Mesenchymal stem cell (in vitro differentiated cells and primary cell): ENCODE measurements at regions not wholly inside any gene's neighbourhood (a gene's known extent, or its start where the extent isn't known, plus 50 kb on each side); places are given as distances from the start of the nearest gene placed in this dataset.

ENCODE experiments used
- DNase-seq: peaks from one replicate; pipeline ENCODE4 v3.0.0-alpha.2; 2013
- H2AFZ ChIP-seq: one replicate; pipeline ENCODE4 v1.6.1; 2013; ENCODE audit warnings: low read depth, mild to moderate bottlenecking, control low read depth, inconsistent platforms, low read length, moderate library complexity
- H2AK5ac ChIP-seq: 2 replicates; pipeline ENCODE4 v1.6.1; 2013; ENCODE audit warnings: low read length, moderate library complexity, mild to moderate bottlenecking, inconsistent platforms; ENCODE audit not compliant: severe bottlenecking
- H2BK120ac ChIP-seq: one replicate; pipeline ENCODE4 v1.6.1; 2013; ENCODE audit warnings: low read depth, mild to moderate bottlenecking, inconsistent platforms, low read length, moderate library complexity
- H2BK12ac ChIP-seq, 2 experiments: one replicate each; pipeline ENCODE4 v1.6.1; 2013; ENCODE audit warnings: inconsistent platforms in 2 of 2, low read length in 2 of 2, mild to moderate bottlenecking in 2 of 2, moderate library complexity in 2 of 2, control low read depth in 1 of 2
- H2BK15ac ChIP-seq: one replicate; pipeline ENCODE4 v1.6.1; 2013; ENCODE audit warnings: mild to moderate bottlenecking, low read depth, inconsistent platforms; ENCODE audit not compliant: poor library complexity, severe bottlenecking
- H2BK5ac ChIP-seq: 2 replicates; pipeline ENCODE4 v1.6.1; 2013; ENCODE audit warnings: low read depth, mild to moderate bottlenecking, low read length, control low read depth, inconsistent platforms; ENCODE audit not compliant: poor library complexity, severe bottlenecking
- H3K14ac ChIP-seq, 2 experiments: one replicate each; pipeline ENCODE4 v1.6.1; 2013; ENCODE audit warnings: inconsistent platforms in 2 of 2, low read length in 2 of 2, control low read depth in 1 of 2, mild to moderate bottlenecking in 1 of 2, moderate library complexity in 1 of 2
- H3K18ac ChIP-seq, 2 experiments: one replicate each; pipeline ENCODE4 v1.6.1; 2013; ENCODE audit warnings: inconsistent platforms in 2 of 2, low read length in 2 of 2, control low read depth in 1 of 2, low read depth in 1 of 2, mild to moderate bottlenecking in 1 of 2
- H3K23ac ChIP-seq, 2 experiments: one replicate each; pipeline ENCODE4 v1.6.1; 2013; ENCODE audit warnings: inconsistent platforms in 2 of 2, low read length in 2 of 2, mild to moderate bottlenecking in 2 of 2, moderate library complexity in 2 of 2, control low read depth in 1 of 2
- H3K27ac ChIP-seq: 2 replicates; pipeline ENCODE4 v1.5.1; 2013; ENCODE audit warnings: mild to moderate bottlenecking, moderate library complexity, low read length, control low read depth, inconsistent platforms; ENCODE audit not compliant: poor library complexity, severe bottlenecking
- H3K27me3 ChIP-seq, 2 experiments: 2 replicates each; pipeline versions ENCODE4 v1.6.1 to v1.7.0; 2013; ENCODE audit warnings: low read length in 2 of 2, mild to moderate bottlenecking in 2 of 2, moderate library complexity in 2 of 2, control low read depth in 1 of 2, inconsistent platforms in 1 of 2; ENCODE audit not compliant: control insufficient read depth in 1 of 2, insufficient read depth in 1 of 2
- H3K36me3 ChIP-seq, 2 experiments: 2 replicates each; pipeline versions ENCODE4 v1.6.1 to v1.7.0; 2013; ENCODE audit warnings: low read length in 2 of 2, control low read depth in 1 of 2, inconsistent platforms in 1 of 2, low read depth in 1 of 2, mild to moderate bottlenecking in 1 of 2; ENCODE audit not compliant: insufficient read depth in 2 of 2, control insufficient read depth in 1 of 2
- H3K4ac ChIP-seq, 2 experiments: one replicate each; pipeline ENCODE4 v1.6.1; 2013; ENCODE audit warnings: inconsistent platforms in 2 of 2, low read length in 2 of 2, mild to moderate bottlenecking in 2 of 2, moderate library complexity in 2 of 2, control low read depth in 1 of 2, low read depth in 1 of 2
- H3K4me1 ChIP-seq: 2 replicates; pipeline ENCODE4 v1.6.1; 2013; ENCODE audit warnings: low read depth, low read length, control low read depth; ENCODE audit not compliant: control insufficient read depth, insufficient read depth
- H3K4me2 ChIP-seq: 2 replicates; pipeline ENCODE4 v1.6.1; 2013; ENCODE audit warnings: low read length, mild to moderate bottlenecking, inconsistent platforms; ENCODE audit not compliant: poor library complexity, severe bottlenecking
- H3K4me3 ChIP-seq, 2 experiments: 2 replicates each; pipeline versions ENCODE4 v1.5.1 to v1.7.0; 2013; ENCODE audit warnings: low read length in 2 of 2, mild to moderate bottlenecking in 2 of 2, control low read depth in 1 of 2, low read depth in 1 of 2; ENCODE audit not compliant: insufficient read depth in 1 of 2
- H3K79me1 ChIP-seq: replicated peaks from 2 replicates; pipeline ENCODE4 v1.6.1; 2013; ENCODE audit warnings: mild to moderate bottlenecking, control low read depth, low read length, inconsistent platforms; ENCODE audit not compliant: poor library complexity, severe bottlenecking
- H3K9ac ChIP-seq: 2 replicates; pipeline ENCODE4 v1.7.0; 2013; ENCODE audit warnings: mild to moderate bottlenecking, low read length, moderate library complexity
- H3K9me3 ChIP-seq: 2 replicates; pipeline ENCODE4 v1.7.0; 2013; ENCODE audit warnings: mild to moderate bottlenecking, low read length; ENCODE audit not compliant: control insufficient read depth
- H4K8ac ChIP-seq: one replicate; pipeline ENCODE4 v1.6.1; 2013; ENCODE audit warnings: inconsistent platforms, mild to moderate bottlenecking, low read length, moderate library complexity
- H4K91ac ChIP-seq: one replicate; pipeline ENCODE4 v1.6.1; 2013; ENCODE audit warnings: mild to moderate bottlenecking, low read length, inconsistent platforms
- WGBS: methylation state at CpG from one replicate; pipeline ENCODE4 v1.1.7; 2013; ENCODE audit warnings: mixed read lengths; 5-methylcytosine and 5-hydroxymethylcytosine counted together

- H3K4me1 ChIP-seq: no peaks in the 10 kb centered on the region
- DNase-seq: no peak
- H3K79me1 ChIP-seq: no peaks in the 10 kb centered on the region
- no peaks in the 10 kb centered on the region for H3K27me3 ChIP-seq
- H4K8ac ChIP-seq: no peak overlapping the region
- no peaks in the 10 kb centered on the region for H3K9me3 ChIP-seq
- no peak overlapping the region for H3K4ac ChIP-seq
- WGBS: 70% methylated on average over 4 of the region's 4 CpGs
- no peak overlapping the region for H3K4me2 ChIP-seq
- H3K9ac ChIP-seq: no peak overlapping the region
- H2BK5ac ChIP-seq: no peak overlapping the region
- no peak overlapping the region for H4K91ac ChIP-seq
- H2BK12ac ChIP-seq: no peak overlapping the region
- H3K23ac ChIP-seq: no peak overlapping the region
- no peak overlapping the region for H2AFZ ChIP-seq
- no peak overlapping the region for H3K27ac ChIP-seq
- H3K4me3 ChIP-seq: no peak overlapping the region
- no peak overlapping the region for H2BK120ac ChIP-seq
- no peak overlapping the region for H2BK15ac ChIP-seq
- no peaks in the 10 kb centered on the region for H3K36me3 ChIP-seq
- H3K14ac ChIP-seq: no peak overlapping the region
- no peak overlapping the region for H3K18ac ChIP-seq
- no peak overlapping the region for H2AK5ac ChIP-seq
Observed at GRCh38 chr3:13954266-13954665, 74.4 kb upstream of the WNT7A start.

DNA sequence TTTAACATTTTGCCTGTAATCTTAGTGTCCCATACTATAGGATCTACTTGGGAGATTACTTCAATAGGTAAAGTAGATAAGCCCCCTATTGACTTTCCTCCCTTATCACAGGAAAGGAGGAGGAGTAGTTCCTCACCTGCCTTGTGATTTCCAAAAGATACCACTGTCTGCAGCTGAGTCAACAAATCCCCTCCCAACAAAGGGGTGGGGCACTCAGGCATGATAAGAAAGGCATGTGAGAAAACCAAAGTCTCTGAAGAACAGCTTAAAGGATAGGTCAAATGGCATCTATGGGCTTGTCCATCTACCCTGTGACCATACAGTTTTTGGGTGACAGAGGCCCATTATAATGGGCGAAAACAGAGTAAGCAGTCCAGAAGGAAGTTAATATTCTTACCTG, 71.3 kb upstream of the WNT7A start:
- no peaks in the 10 kb centered on the region for H3K4me1 ChIP-seq
- H4K91ac ChIP-seq: no peak overlapping the region
- H3K4me3 ChIP-seq: no peak overlapping the region
- H3K36me3 ChIP-seq: no peaks in the 10 kb centered on the region
- H3K9ac ChIP-seq: no peak overlapping the region
- no peak overlapping the region for H3K27ac ChIP-seq
- no peak overlapping the region for H2BK5ac ChIP-seq
- H3K79me1 ChIP-seq: no peaks in the 10 kb centered on the region
- no peak overlapping the region for H2BK15ac ChIP-seq
- H2AK5ac ChIP-seq: no peak overlapping the region
- no peak overlapping the region for H2BK12ac ChIP-seq
- DNase-seq: no peak
- 71% methylated on average over 1 of the region's 1 CpG for WGBS
- no peak overlapping the region for H3K4me2 ChIP-seq
- H3K18ac ChIP-seq: no peak overlapping the region
- H3K9me3 ChIP-seq: peaks cover 10% of the 10 kb centered on the region
- H3K4ac ChIP-seq: no peak overlapping the region
- no peaks in the 10 kb centered on the region for H3K27me3 ChIP-seq
- H4K8ac ChIP-seq: no peak overlapping the region
- H3K14ac ChIP-seq: no peak overlapping the region
- H2BK120ac ChIP-seq: no peak overlapping the region
- no peak overlapping the region for H2AFZ ChIP-seq
- no peak overlapping the region for H3K23ac ChIP-seq

- no peak overlapping the region for H2BK5ac ChIP-seq
- no peak overlapping the region for H4K91ac ChIP-seq
- H3K23ac ChIP-seq: no peak overlapping the region
- no peak overlapping the region for H3K18ac ChIP-seq
- WGBS: 74% methylated on average over 1 of the region's 1 CpG
- no peak overlapping the region for H3K14ac ChIP-seq
- no peak overlapping the region for H3K4me3 ChIP-seq
- no peak overlapping the region for H2AFZ ChIP-seq
- no peak for DNase-seq
- H3K27me3 ChIP-seq: no peaks in the 10 kb centered on the region
- H3K27ac ChIP-seq: no peak overlapping the region
- no peaks in the 10 kb centered on the region for H3K4me1 ChIP-seq
- no peak overlapping the region for H3K9ac ChIP-seq
- peaks cover 15% of the 10 kb centered on the region for H3K9me3 ChIP-seq
- no peaks in the 10 kb centered on the region for H3K79me1 ChIP-seq
- no peak overlapping the region for H2AK5ac ChIP-seq
- H2BK12ac ChIP-seq: no peak overlapping the region
- H3K4ac ChIP-seq: no peak overlapping the region
- no peaks in the 10 kb centered on the region for H3K36me3 ChIP-seq
- H2BK15ac ChIP-seq: no peak overlapping the region
- no peak overlapping the region for H4K8ac ChIP-seq
- no peak overlapping the region for H2BK120ac ChIP-seq
- H3K4me2 ChIP-seq: no peak overlapping the region
Observed at GRCh38 chr3:13950042-13950441, 70.2 kb upstream of the WNT7A start.

DNA sequence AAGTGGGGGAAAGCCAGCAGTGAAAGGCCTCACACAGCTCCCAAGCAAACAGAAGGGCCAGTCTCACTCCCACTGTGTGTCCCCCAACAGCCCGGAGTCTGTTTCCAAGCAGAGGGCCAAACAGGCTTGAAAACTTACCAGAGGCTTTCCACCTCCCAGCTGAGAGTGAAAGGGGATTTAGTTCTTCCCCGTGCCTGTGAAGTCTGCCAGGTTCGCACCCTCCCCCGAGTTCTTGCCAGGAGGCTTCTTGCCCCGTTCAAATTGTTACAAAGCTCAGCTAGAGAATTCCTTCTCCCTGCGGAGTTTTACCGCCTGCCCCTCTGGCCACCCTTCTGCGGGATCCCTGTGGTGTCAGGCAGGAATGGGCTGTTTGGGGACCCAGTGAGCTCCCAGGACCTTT, 68.0 kb upstream of the WNT7A start:
- Histone ChIP-seq H4K91ac (no peak overlapping the region), H3K36me3 (no peaks in the 10 kb centered on the region), H3K79me1 (no peaks in the 10 kb centered on the region), H2BK15ac (no peak overlapping the region), H3K9ac (no peak overlapping the region), H3K14ac (no peak overlapping the region), H3K4me1 (no peaks in the 10 kb centered on the region), H4K8ac (no peak overlapping the region), H2BK5ac (no peak overlapping the region), H3K27me3 (no peaks in the 10 kb centered on the region), H3K4me2 (no peak overlapping the region), H3K4me3 (no peak overlapping the region), H2AFZ (no peak overlapping the region), H3K9me3 (peaks cover 21% of the 10 kb centered on the region), H2BK120ac (no peak overlapping the region), H3K4ac (no peak overlapping the region), H3K27ac (no peak overlapping the region), H3K23ac (no peak overlapping the region), H3K18ac (no peak overlapping the region), H2BK12ac (no peak overlapping the region), H2AK5ac (no peak overlapping the region)
- WGBS: 46% methylated on average over 8 of the region's 8 CpGs
- DNase-seq: no peak
